NCI-H2107 (cell line): ENCODE measurements at regions not wholly inside any gene's neighbourhood (a gene's known extent, or its start where the extent isn't known, plus 50 kb on each side); places are given as distances from the start of the nearest gene placed in this dataset.
A peak's percentile ranks its signal among the peaks of the same experiment; 100 is the strongest.

ENCODE experiments used
- DNase-seq: peaks from one replicate; lab custom pipeline; 2025; lab: John Stamatoyannopoulos, UW

DNA sequence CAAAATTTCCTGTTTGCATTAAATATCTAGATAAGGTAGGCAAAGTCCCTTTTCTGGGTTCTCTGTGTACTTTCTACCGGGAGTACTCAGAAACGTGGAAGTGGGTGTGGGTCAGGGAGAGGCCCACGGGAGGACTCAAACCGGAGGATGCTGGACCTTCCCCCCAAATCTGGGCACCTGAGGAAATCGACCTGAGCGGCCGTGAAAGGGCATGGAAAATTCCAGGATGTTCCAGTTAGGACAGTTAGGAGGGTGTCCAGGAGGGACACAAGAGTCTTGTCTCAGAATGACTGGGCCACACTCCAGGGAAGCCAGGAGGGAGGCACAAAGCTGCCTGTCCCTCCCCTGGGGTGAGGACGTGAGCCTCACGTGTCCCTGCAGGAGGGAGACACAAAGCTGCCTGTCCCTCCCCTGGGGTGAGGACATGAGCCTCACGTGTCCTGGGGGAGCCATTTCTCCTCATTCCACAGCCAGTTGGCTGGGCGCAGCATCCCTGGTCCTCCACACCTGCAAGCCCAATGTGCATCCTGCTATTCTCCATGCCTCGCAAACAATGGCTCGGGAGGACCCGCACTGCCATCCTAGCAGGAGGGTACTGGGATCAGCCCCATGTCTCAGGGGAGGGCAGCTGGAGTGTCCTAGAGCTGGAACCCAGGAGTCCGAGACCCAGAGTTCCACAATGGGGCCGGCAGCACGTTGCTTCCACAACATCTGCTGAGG, 190.5 kb upstream of the PPP2R2D start:
- DNase-seq = no peak

DNA sequence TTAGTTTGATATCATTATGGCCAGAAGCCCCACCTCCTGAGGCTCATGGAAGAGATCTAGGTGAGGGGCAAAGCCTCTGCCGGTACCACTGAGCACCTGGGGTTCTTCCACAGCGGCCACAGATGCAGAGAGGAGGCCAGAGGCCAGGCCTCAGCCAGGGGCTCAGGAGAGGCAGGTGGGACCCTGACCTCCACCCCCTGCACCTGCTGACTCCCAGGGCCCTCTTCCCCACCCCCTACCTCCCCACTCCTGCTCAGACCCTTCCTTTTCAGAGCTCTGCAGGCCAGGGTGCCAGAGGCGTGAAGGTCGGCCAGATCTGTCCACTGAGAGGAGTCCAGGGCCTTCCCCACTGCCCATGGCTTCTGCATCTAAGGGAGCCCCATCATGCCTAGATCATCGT, 178.7 kb upstream of the PPP2R2D start:
- DNase-seq = no peak

DNA sequence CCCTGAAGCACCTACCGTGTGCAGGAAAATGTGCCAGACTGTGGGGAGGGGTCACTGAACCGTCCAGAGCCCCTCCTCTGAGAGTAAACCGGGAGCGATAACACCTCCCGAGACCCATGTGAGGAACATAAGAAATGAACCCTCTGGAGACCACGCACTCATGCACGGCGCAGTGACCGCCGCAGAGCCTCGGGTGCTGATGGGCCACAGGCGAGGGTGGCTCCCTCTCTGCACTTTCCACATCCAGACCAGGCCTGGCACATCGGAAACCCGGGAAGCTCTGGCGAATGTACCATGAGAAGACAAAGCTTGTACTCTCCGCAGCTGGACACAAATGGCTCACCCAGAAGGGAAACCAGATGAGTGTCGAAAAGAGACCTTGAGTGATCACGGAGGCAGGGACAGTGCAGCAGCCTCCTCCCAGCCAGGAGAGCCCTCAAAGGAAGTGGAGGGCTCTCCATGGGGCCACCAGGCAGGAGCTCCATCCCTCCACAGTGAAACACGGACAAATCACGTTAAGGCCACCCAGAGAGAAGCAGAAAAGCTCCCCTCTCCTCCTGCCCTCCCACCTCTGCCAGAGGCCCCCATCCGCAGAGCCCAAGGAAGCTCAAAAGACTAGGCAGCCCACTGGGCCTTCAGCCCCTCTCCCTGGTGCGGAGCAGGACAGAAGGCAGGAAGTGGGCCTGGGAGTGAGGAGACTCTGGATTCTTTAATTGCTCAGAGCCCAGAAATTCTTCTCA, 178.1 kb upstream of the PPP2R2D start:
- no peak for DNase-seq

DNA sequence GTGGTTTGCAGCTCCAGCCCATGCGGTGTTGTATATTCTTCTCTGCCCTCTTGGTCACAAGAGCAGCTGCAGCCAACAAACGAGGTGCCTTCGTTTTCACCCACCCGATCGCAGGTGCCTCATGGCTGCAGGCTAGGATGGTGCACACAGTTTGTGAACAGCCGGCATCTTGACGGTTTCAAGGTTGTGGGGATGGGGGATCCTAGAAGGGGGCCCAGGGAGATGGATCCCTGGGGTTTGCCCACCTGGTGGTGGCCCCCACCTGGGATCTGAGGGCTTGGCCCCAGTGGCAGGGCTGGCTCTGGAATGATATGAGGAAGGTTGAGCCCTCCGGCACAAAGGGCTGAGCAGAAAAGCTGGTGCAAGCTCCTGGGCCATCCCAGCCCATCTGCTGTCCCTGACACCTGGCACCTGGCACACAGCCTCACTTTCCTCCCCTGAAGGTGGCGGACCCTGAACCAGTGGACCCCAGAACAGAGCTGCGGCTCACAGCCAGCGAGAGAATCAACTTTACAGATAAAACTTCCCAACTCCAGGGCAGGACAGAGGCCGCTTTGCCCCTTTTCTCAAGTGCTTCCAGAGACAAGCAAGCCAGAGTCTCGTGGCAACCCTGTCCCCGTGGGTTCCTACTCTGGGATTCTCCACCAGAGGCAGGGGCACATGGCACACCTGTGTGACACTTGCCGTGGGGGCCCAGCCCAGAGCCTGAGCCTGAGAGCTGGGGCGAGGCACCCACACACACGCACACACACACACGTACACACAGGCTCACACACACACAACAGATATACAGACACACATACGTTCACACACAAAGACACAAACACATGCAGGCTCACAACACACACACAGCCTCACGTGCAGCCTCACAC, 177.3 kb upstream of the PPP2R2D start:
- DNase-seq = no peak

DNA sequence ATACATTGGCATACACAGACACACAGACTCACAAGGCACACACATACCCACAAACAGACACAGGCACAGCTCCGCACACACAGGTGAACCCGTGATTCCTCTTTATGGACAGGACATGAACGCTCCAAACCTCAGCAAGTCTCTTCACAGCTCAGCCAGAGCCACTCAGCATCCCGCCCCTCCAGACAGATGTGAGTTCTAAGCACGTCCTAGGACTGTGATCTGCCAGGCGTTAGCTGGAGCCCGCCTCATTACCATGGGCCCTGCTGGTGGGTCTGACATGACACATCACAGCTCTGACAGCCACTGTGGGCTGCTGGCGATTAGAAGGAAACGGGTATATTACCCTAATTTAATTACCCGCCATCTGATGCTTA, 176.7 kb upstream of the PPP2R2D start:
- no peak for DNase-seq

DNA sequence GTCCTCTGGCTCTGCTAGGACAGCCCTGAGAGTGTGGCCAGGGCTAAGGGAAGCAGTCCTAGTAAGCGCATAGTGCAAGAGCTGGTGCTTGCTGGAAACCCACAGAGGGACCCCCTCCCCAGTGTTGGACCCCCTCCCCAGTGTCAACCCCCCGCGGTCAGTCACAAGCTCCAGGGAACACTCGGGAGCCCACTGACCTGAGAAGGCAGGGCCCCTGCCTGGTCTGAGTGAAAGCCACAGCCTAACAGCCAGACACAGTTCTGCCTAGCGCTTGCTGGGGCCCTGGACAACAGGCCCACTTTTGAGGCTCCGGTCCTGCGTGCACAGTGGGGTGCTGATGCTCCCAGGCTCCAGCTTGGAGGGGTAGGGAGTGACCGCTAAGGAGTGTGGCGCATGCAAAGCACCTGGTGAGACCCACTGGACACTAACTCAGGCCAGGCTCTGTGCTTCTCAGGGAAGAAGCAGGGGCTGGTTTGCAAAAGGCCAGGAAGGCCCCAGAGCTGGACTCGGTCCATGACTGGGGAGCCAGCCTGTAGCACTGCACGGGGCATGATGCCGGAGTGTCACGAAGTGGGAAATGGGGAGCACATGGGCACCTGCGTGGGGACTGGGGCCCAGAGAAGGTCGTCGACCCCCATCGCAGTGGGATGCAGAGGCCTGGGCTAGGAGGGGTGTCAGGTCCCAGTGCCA, 175.8 kb upstream of the PPP2R2D start:
- DNase-seq = no peak

DNA sequence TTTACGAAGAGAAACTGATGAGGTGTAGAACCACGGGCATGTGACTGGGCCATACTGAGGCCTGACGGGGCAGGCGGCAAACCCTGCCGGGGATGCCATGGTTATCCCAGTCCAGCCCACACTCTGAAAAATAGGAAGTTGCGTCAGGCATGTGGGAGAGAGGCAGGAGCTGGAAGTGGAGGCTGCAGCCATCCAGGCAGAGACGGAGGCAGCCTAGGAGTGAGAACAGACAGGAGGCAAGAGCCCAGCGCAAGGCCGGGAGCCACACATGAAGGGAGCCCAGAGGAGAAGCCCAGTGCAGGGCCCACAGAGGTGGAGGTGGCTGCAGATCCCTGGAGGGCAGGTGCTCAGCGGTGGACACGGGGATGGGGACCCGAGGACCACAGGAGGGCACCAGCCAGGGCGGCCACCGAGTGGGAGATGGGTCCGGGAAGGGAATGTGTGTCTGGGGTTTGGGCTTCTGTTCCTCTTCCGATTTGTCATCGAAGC, 175.2 kb upstream of the PPP2R2D start:
- DNase-seq = no peak

DNA sequence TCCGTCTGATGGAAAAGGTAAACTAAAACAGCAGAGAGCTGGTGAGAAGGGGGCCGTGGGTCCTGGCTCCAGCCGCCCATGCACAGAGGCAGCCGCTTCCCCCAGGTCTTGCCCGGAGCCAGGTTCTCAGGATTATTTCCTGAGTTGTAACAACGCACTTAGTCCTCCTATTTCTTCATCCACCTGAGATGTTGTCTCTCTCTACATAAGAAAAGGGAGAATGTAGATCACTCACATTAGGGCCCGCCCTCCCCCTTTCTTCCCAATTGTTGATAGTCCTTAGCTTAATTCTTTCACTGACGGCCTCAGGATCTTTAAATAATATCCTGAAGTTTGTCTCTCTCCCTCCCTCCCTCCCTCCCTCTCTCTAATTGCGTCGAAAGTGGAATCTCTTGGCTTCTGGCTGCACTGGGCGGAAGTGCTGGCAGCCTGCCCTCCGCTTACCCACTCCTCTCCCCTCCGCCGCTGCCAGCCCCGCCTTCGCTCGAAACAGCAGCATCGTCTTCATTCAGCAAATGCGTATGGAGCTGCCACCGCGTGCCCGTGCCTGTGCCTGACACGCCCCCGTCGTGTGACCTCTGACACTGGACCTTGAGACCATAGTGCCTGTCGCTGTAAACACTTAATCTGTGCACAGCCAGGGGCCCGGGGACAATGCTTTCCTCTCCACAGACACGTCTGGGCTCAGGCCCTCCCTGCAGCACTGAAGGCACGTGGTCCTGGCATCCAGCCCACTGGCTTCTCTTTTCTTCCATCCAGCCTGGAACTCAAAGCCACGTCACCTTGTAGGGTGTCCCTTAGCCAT, 174.5 kb upstream of the PPP2R2D start:
- DNase-seq = peak; percentile 28

DNA sequence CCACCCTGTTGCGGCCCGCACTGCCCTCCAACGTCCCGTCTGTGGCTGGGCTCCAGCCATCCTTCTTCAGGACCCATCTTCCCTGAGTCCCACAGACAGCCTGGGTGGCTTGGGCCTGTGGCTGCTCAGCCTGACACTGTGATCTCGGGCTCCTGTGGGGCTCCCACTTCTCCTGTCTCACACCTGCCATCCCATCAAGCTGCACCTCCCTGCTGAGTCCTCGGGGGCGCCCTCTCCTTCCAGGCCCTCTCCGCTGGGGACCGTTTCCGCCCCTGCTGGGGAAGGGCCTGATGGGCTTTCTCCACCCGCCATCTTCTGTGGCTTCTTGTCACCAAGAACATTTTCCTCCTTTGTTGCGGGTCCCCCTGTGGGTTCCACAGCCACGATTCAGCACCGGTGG, 173.8 kb upstream of the PPP2R2D start:
- no peak for DNase-seq

DNA sequence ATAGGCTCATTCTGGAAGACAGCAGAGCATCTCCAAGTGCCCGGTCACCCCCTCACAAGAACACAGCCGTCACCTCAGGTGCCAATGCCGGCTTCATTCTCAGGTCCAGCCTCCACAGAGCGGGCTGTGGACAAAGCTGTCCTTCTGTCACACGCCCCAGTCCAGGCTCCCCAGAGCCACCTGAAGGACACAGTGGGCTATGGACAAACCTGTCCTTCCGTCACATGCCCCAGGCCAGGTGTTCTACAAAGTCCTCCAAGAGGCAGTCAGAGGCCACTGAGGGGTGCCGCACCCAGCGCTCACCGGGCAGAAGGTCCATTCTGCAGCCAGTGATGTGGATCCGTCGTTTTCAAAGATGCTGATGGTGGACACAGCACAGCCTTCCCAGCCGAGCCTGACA, 173.2 kb upstream of the PPP2R2D start:
- no peak for DNase-seq

DNA sequence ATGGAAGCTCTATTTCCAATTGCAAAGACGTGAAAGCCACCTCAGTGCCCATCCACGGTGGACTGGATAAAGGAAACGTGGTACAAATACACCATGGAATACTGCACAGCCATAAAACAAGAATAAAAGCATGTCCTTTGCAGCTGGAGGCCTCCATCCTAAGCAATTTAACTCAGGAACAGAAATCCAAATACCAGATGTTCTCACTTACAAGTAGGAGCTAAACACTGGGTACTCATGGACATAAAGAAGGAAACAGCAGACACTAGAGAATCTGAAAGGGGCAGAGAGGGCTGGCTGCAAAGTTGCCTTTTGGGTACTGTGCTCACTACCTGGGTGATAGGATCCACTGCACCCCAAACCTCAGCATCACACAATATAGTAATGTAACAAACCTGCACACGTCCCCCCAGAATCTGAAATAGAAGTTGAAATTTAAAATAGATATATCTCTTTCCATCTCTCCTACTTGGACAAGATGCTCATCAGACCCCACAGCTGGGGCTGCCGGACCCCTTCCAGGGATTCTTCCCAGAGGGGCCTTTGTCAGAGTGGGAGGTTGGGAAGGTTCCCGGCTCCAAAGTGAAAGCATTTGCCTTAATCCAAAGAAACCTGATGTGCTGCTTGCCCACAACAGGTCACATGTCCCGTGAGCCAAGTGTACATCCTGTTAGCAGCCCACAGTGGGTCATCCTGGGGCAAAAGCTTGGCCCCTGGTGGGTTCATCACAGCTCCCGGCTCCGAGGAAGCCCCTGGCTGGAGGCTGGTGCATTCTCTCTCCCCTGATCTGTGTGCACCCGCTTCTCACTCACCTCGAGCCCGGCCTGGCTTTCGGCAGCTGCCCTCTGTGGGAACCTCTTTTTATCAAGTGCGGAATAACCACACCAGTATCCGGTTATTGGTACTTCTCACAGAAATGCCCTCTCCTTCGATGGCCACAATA, 172.3 kb upstream of the PPP2R2D start:
- no peak for DNase-seq

DNA sequence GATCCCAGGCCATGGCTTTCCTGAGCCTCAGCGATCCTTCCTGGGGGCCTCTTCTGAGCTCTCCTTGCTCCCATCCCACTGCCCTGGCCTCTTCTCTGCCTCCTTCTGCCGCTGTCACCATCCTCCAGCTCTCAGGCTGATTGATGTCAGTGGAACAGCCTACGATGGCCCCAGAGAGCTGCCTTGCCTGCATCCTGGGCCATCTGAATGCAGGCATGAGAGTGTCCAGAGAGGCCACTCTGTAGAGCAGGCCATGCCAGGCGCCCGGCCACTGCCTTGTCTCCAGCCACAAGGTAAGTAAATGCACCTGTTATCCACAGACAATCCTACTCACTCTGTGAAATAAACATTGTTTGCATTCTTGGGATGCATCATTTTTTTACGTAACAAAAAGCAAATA, 171.4 kb upstream of the PPP2R2D start:
- DNase-seq = no peak

DNA sequence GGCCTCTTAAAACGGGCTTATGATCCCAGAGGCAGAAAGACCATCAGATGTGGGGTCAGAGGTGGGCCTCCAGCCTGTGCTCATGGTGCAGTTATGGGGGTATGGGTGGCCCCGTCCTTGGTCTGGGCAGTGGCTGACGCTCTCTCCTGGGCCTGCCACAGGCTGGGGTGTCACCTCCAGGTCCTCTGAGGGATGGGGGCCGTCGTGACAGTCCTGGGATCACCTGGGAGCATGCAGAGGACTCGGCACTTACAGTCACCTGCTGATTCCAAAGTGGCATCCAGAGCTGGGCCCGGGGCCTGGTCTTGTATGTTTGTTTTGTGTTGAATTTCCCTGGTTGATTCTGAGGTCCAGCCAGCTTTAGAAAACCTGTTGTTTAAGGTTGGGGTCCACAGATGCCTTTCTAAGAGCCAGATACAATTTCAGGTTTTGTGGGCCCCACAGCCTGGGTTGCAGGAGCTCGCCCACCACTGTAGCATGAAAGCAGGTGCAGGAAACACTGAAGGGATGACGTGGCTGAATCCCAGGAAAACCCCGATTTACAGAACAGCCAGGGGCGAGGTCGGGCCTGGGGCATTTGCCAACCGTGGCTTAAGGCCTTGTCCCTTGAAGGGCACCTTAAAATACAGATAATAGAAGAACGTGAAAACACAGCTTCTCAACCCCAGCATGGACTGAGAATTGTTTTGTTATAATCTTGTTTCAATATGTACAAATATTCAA, 170.7 kb upstream of the PPP2R2D start:
- no peak for DNase-seq

DNA sequence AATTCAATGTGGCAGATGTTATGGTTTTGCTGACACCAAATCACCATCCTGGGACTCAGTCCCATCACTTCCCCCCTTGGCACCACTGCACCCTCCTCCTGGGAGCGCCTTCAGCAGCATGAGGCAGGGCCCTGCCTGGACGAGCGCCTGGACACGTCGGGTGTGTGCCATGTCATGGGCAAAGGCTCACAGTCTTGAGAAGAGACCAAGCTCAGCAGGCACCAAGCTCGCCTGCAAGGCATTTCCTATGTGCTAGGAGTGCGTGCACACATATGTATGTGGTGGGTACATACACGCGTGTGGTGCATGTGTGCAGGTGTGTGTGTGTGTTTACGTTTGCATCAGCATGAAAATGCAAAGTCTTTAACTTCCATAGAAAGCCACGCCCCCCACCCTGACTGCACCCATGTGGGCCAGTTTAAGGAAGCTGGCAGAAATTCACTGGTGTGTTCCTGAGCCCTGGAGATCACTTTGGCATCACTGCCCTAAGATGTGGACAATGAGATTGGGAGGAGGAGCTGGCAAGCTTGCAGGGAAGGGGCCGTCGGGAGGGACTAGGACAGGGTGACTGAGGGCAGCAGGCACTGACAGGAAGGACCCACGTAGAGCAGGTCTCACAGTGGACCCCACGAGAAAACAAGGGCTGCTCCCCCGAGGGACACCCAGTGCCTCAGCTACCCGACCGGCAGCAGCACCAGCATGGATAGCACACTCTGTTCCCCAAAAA, 169.9 kb upstream of the PPP2R2D start:
- DNase-seq = no peak

DNA sequence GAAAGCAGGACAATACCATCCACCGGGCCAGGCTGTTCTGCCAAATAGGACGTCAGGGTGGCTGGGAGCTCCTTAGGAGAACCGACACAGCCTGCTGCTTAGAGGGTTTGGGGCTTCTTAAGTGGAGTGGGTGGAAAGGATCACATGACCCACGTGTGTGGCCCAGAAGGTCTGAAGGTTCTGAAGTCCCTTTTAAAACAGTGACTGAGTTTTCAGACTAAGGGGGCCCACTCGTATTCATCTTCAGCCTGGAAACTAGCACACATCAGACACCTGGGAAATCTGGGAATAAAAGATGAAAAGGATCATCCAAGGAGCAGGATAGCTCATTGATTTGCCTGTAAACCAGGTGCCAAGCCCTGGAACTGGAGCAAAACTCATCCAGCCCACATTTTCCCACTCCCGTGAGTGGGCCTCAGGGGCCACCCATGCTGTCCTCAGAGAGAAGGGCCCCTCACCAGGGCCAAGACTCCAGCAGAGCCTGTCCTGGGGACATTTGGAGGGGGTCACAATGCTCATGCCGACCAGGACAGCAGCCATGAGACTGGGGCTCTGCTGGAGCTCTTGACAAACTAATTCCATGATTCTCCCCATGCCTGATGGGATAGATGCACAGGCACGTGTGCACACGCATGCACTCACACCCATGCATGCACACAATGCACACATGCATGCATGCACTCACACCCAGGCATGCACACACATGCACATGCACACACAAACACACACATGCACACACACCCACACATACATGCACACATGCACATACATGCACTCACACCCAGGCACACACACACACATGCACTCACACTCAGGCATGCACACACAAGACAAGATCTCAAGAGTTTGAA, 168.8 kb upstream of the PPP2R2D start:
- no peak for DNase-seq

DNA sequence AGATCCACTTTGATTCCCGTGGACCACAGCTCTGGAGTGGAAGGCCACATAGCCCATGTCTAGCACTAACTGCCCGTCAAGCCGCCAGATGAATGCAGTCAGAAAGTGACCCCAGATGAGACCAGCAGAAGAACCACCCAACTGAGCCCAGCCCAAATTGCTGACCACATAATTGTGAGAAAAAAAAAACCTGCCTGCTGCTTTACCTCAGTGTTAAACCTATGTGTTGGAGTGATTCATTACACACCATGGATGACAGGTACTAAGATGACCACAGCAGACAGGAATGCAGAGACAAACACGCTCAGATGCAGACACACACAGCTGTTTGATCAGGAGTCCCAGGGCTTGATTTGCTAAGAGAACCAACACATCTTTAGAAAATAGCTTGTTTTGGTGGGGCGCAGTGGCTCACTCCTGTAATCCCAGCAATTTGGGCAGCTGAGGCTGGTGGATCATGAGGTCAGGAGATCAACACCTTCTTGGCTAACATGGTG, 168.1 kb upstream of the PPP2R2D start:
- DNase-seq = no peak

DNA sequence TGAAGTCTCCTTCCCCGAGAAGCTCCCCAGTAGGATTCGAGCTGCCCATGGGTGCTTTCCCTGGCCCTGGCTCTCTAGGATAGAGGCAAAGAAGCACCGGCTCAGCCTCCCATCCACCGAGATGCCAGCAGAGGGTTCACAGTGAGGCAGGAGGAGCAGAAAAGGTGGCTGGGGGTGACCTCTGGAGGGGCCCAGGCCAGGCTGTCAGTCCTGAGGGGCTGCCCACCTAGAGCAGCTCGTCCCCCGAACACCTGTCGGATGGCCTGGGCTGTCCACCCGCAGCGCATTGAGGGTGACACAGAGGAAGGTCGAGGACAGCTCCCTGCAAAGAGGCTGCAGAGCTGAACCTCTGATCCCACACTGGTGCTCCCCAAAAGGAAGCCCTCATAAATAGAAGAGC, 167.2 kb upstream of the PPP2R2D start:
- no peak for DNase-seq

DNA sequence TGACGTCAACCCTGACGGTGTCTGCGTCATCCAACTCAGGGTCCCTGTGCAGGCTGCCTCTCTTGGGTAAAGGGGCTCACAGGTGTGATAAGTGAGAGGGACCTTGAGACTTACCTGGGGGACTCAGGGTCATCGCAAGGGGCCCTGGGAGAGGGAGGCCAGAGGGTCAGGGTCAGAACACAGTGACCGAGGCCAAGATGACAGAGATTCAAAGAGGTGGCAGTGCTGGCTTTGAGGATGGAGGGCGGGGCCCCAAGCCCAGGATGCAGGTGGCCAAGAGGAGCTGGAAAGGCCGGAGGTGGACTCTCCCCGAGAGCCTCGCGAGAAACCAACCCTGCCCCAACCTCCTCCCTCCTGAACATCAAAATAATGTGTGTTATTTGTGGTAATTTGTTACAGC, 165.2 kb upstream of the PPP2R2D start:
- no peak for DNase-seq
